ENCODE measurements at regions not wholly inside any gene's neighbourhood (a gene's known extent, or its start where the extent isn't known, plus 50 kb on each side); places are given as distances from the start of the nearest gene placed in this dataset.

DNA sequence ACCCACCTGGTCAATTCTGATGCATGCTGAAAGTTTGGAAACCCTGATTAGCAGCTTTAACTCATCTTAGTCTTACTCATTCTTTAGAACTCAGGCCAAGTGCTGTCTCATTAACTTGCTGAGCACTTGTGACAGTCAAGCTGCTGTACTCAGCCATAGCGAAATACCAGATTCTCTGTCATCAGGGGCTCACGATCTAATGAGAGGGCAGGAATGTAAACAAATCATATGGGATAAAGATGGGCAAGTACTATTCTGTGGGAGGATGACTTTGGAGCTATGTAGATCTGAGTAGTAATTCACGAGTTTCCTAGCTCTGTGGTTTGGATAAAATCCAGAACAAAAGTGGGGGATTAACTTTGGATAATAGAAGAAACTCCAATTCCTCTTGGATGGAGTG is 376.6 kb downstream of the HRH4 start:
- WGBS (ENCODE audit: insufficient coverage) = 100% methylated on average over 2 of the region's 3 CpGs
- H3K9me3 Mint-ChIP-seq = peaks cover 0 to 3% (median 0%) of the 10 kb centered on the region in 7 donors
- Histone ChIP-seq H2AFZ (ENCODE audit: insufficient read depth, low read depth, low read length, poor library complexity, severe bottlenecking) (no peak overlapping the region), H4K20me1 (ENCODE audit: insufficient read depth, low read length) (no peaks in the 10 kb centered on the region), H3K4me3 (replicated peaks in 1 of 3; ENCODE audit: low read depth in 2 of 3, low read length in 3 of 3) (no peak overlapping the region), H3K27me3 (ENCODE audit: control insufficient read depth in 2 of 2, insufficient read depth in 2 of 2, low read length in 2 of 2) (peaks cover 0 to 2% of the 10 kb centered on the region in 2 donors), H3K4me2 (replicated peaks; ENCODE audit: extremely low read depth, low read length, poor library complexity, severe bottlenecking) (no peak overlapping the region), H3K27ac (ENCODE audit: low read depth in 1 of 2, low read length in 2 of 2) (no peak overlapping the region), H3K79me2 (ENCODE audit: insufficient read depth, low read length) (no peaks in the 10 kb centered on the region), H3K9me3 (replicated peaks in 1 of 2; ENCODE audit: control insufficient read depth in 1 of 2, insufficient read depth in 1 of 2, low read length in 2 of 2) (no peaks in the 10 kb centered on the region), H3K4me1 (ENCODE audit: control insufficient read depth in 1 of 2, insufficient read depth in 2 of 2, low read length in 2 of 2) (no peaks in the 10 kb centered on the region), H3K36me3 (replicated peaks in 1 of 2; ENCODE audit: control insufficient read depth in 1 of 2, insufficient read depth in 2 of 2, low read length in 2 of 2) (no peaks in the 10 kb centered on the region), H3K9ac (ENCODE audit: insufficient read depth, low read length, poor library complexity, severe bottlenecking) (no peak overlapping the region)
- no peak for DNase-seq
- H3K4me3 Mint-ChIP-seq = no peak overlapping the region
- peaks cover 0 to 5% (median 5%) of the 10 kb centered on the region in 3 donors for H3K27me3 Mint-ChIP-seq (ENCODE audit: low read depth in 3 of 3)
- peak overlapping the region in 1 of 7 donors; percentile 13 for H3K27ac Mint-ChIP-seq
- TF ChIP-seq, protein P1, sequence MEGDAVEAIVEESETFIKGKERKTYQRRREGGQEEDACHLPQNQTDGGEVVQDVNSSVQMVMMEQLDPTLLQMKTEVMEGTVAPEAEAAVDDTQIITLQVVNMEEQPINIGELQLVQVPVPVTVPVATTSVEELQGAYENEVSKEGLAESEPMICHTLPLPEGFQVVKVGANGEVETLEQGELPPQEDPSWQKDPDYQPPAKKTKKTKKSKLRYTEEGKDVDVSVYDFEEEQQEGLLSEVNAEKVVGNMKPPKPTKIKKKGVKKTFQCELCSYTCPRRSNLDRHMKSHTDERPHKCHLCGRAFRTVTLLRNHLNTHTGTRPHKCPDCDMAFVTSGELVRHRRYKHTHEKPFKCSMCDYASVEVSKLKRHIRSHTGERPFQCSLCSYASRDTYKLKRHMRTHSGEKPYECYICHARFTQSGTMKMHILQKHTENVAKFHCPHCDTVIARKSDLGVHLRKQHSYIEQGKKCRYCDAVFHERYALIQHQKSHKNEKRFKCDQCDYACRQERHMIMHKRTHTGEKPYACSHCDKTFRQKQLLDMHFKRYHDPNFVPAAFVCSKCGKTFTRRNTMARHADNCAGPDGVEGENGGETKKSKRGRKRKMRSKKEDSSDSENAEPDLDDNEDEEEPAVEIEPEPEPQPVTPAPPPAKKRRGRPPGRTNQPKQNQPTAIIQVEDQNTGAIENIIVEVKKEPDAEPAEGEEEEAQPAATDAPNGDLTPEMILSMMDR (IDR thresholded peaks at IDR 0.05) = no peak
- H3K4me1 Mint-ChIP-seq = no peaks in the 10 kb centered on the region
- intact Hi-C loops (cut with micrococcal nuclease) = no loop called here
- no peaks in the 10 kb centered on the region for H3K36me3 Mint-ChIP-seq

DNA sequence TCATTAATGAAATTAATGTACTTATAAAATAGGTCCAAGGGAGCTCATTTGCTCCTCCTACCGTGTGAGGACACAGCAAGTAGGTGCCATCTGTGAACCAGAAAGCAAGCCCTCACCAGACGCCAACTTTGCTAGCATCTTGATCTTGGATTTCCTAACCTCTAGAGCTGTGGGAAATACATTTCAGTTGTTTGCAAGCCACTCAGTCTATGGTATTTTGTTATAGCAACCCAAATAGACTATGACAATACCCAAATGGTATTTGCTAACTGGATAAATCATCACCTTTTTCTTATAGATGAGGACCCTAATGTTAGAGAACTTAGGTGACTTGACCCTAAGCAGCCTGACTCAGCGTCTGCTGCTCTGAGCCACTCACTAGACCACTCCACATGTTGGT is 379.6 kb downstream of the HRH4 start:
- intact Hi-C loops (cut with micrococcal nuclease) = no loop called here
- no peaks in the 10 kb centered on the region for H3K9me3 ChIP-seq (replicated peaks in 1 of 2; ENCODE audit: control insufficient read depth in 1 of 2, insufficient read depth in 1 of 2, low read length in 2 of 2)
- H3K36me3 ChIP-seq (replicated peaks in 1 of 2; ENCODE audit: control insufficient read depth in 1 of 2, insufficient read depth in 2 of 2, low read length in 2 of 2) = no peaks in the 10 kb centered on the region
- H3K27me3 ChIP-seq (ENCODE audit: control insufficient read depth in 2 of 2, insufficient read depth in 2 of 2, low read length in 2 of 2) = no peaks in the 10 kb centered on the region
- H3K27ac ChIP-seq (ENCODE audit: low read depth in 1 of 2, low read length in 2 of 2) = no peak overlapping the region
- Mint-ChIP-seq H3K36me3 (no peaks in the 10 kb centered on the region), H3K4me1 (no peaks in the 10 kb centered on the region), H3K27me3 (ENCODE audit: low read depth in 3 of 3) (peaks cover 0 to 5% (median 0%) of the 10 kb centered on the region in 3 donors), H3K4me3 (no peak overlapping the region), H3K9me3 (peaks cover 0 to 3% (median 0%) of the 10 kb centered on the region in 7 donors), H3K27ac (no peak overlapping the region)
- TF ChIP-seq, protein P1 (IDR thresholded peaks at IDR 0.05) = no peak
- 100% methylated on average over 1 of the region's 3 CpGs for WGBS (ENCODE audit: insufficient coverage)
- no peak overlapping the region for H3K4me3 ChIP-seq (replicated peaks in 1 of 3; ENCODE audit: low read depth in 2 of 3, low read length in 3 of 3)
- no peaks in the 10 kb centered on the region for H3K4me1 ChIP-seq (ENCODE audit: control insufficient read depth in 1 of 2, insufficient read depth in 2 of 2, low read length in 2 of 2)
- no peak overlapping the region for H3K4me2 ChIP-seq (replicated peaks; ENCODE audit: extremely low read depth, low read length, poor library complexity, severe bottlenecking)
- no peak overlapping the region for H2AFZ ChIP-seq (ENCODE audit: insufficient read depth, low read depth, low read length, poor library complexity, severe bottlenecking)
- H3K9ac ChIP-seq (ENCODE audit: insufficient read depth, low read length, poor library complexity, severe bottlenecking) = no peak overlapping the region
- DNase-seq = no peak
- no peaks in the 10 kb centered on the region for H3K79me2 ChIP-seq (ENCODE audit: insufficient read depth, low read length)
- no peaks in the 10 kb centered on the region for H4K20me1 ChIP-seq (ENCODE audit: insufficient read depth, low read length)

Measured in CD14-positive monocyte (primary cell).